WTC11 (cell line): ENCODE measurements at regions not wholly inside any gene's neighbourhood (a gene's known extent, or its start where the extent isn't known, plus 50 kb on each side); places are given as distances from the start of the nearest gene placed in this dataset.

Experiments used
- ATAC-seq: fragments of 200-7000 bp; cut with Tn5 transposase; 2 replicates; pipeline ENCODE4 v1.10.0; 2021; ENCODE audit warnings: mild to moderate bottlenecking, moderate library complexity
- CTCF ChIA-PET: fragments of 300-600 bp; sonication (Branson Sonifier 250); formaldehyde crosslinking; loops from one replicate; lab custom pipeline; 2021; ENCODE audit warnings: antibody characterized with exemption; lab: Charles Lee
- POLR2A ChIA-PET: fragments of 350-600 bp; sonication (Branson Sonifier 250); formaldehyde crosslinking; loops from one replicate; lab custom pipeline; 2021; ENCODE audit warnings: antibody characterized with exemption; lab: Charles Lee
- DNase-seq: peaks from one replicate; pipeline ENCODE4 v3.0.0; 2021; ENCODE audit warnings: low spot score
- H3K27ac Mint-ChIP-seq: 2 replicates; pipeline ENCODE4 v1.8.0; 2021; ENCODE audit warnings: mixed read lengths
- H3K27me3 Mint-ChIP-seq: 2 replicates; pipeline ENCODE4 v1.8.0; 2021; ENCODE audit warnings: low read depth, mild to moderate bottlenecking, moderate library complexity, mixed read lengths
- H3K36me3 Mint-ChIP-seq: 2 replicates; pipeline ENCODE4 v1.8.0; 2021; ENCODE audit warnings: mixed read lengths
- H3K4me1 Mint-ChIP-seq: 2 replicates; pipeline ENCODE4 v1.8.0; 2022; ENCODE audit warnings: mixed read lengths
- H3K4me3 Mint-ChIP-seq: 2 replicates; pipeline ENCODE4 v1.8.0; 2021; ENCODE audit warnings: mild to moderate bottlenecking, moderate library complexity, mixed read lengths
- H3K9me3 Mint-ChIP-seq: 2 replicates; pipeline ENCODE4 v1.8.0; 2021; ENCODE audit warnings: mixed read lengths
- AR ChIP-seq: fragments of 250-450 bp; sonication (Bioruptor Pico); IDR thresholded peaks from 2 replicates; pipeline ENCODE4 v1.9.0; 2021; ENCODE audit warnings: mild to moderate bottlenecking
- ATF2 ChIP-seq: sonication (generic); formaldehyde crosslinking; IDR thresholded peaks from 2 replicates; pipeline ENCODE4 v1.8.1; 2022; ENCODE audit warnings: low read depth, missing genetic modification reagents, borderline replicate concordance
- CREM ChIP-seq: sonication (generic); formaldehyde crosslinking; IDR thresholded peaks from 2 replicates; pipeline ENCODE4 v1.8.1; 2022; ENCODE audit warnings: mild to moderate bottlenecking, missing genetic modification reagents, moderate library complexity
- EMX1 ChIP-seq: fragments of 250-450 bp; sonication (Bioruptor Pico); IDR thresholded peaks from 2 replicates; pipeline ENCODE4 v1.8.0; 2021; ENCODE audit warnings: mild to moderate bottlenecking
- JAZF1 ChIP-seq: fragments of 250-450 bp; sonication (Bioruptor Pico); IDR thresholded peaks from 2 replicates; pipeline ENCODE4 v1.9.0; 2021; ENCODE audit warnings: moderate library complexity, mild to moderate bottlenecking, inconsistent platforms
- NR3C1 ChIP-seq: sonication (generic); formaldehyde crosslinking; conservative IDR thresholded peaks from 2 replicates; pipeline ENCODE4 v1.8.1; 2023; ENCODE audit warnings: low read depth, mild to moderate bottlenecking, missing genetic modification reagents
- PRRX2 ChIP-seq: fragments of 250-450 bp; sonication (Bioruptor Pico); IDR thresholded peaks from 2 replicates; pipeline ENCODE4 v1.8.0; 2021; ENCODE audit warnings: mild to moderate bottlenecking
- RELA ChIP-seq: sonication (generic); formaldehyde crosslinking; IDR thresholded peaks from 2 replicates; pipeline ENCODE4 v1.8.1; 2022; ENCODE audit warnings: missing genetic modification reagents, mild to moderate bottlenecking, borderline replicate concordance
- SOX15 ChIP-seq: fragments of 250-450 bp; sonication (Bioruptor Pico); IDR thresholded peaks from 2 replicates; pipeline ENCODE4 v1.9.0; 2021; ENCODE audit warnings: mild to moderate bottlenecking
- TEAD1 ChIP-seq: sonication (generic); formaldehyde crosslinking; IDR thresholded peaks from 2 replicates; pipeline ENCODE4 v1.8.0; 2022; ENCODE audit warnings: mild to moderate bottlenecking, missing genetic modification reagents
- ZNF121 ChIP-seq: sonication (generic); formaldehyde crosslinking; IDR thresholded peaks from 2 replicates; pipeline ENCODE4 v1.8.0; 2023; ENCODE audit warnings: missing genetic modification reagents
- ZNF232 ChIP-seq: sonication (generic); formaldehyde crosslinking; IDR thresholded peaks from 2 replicates; pipeline ENCODE4 v1.8.0; 2022; ENCODE audit warnings: mild to moderate bottlenecking, missing genetic modification reagents
- ZNF263 ChIP-seq: sonication (generic); formaldehyde crosslinking; IDR thresholded peaks from 2 replicates; pipeline ENCODE4 v1.8.1; 2022; ENCODE audit warnings: low read depth, mild to moderate bottlenecking, moderate library complexity, missing genetic modification reagents
- ZNF396 ChIP-seq: fragments of 250-450 bp; sonication (Bioruptor Pico); IDR thresholded peaks from 2 replicates; pipeline ENCODE4 v1.8.0; 2021; ENCODE audit warnings: mild to moderate bottlenecking, moderate library complexity, borderline replicate concordance
- ZNF416 ChIP-seq: fragments of 250-450 bp; sonication (Bioruptor Pico); IDR thresholded peaks from 2 replicates; pipeline ENCODE4 v1.9.0; 2021; ENCODE audit warnings: mild to moderate bottlenecking, inconsistent platforms
- ZNF423 ChIP-seq: fragments of 250-450 bp; sonication (Bioruptor Pico); IDR thresholded peaks from 2 replicates; pipeline ENCODE4 v2.1.2; 2022; ENCODE audit warnings: mild to moderate bottlenecking, moderate library complexity
- ZNF512 ChIP-seq: sonication (generic); formaldehyde crosslinking; IDR thresholded peaks from 2 replicates; pipeline ENCODE4 v1.8.1; 2022; ENCODE audit warnings: missing genetic modification reagents, borderline replicate concordance
- TF ChIP-seq, protein P1 (sequence below): fragments of 250-450 bp; sonication (Bioruptor Pico); IDR thresholded peaks from 2 replicates; pipeline ENCODE4 v1.9.0; 2021; ENCODE audit warnings: mild to moderate bottlenecking
- TF ChIP-seq, protein P2 (sequence below): sonication (generic); formaldehyde crosslinking; IDR thresholded peaks from 2 replicates; pipeline ENCODE4 v1.8.1; 2022; ENCODE audit warnings: mild to moderate bottlenecking, moderate library complexity, missing genetic modification reagents
- TF ChIP-seq, protein P3 (sequence below): sonication (generic); formaldehyde crosslinking; IDR thresholded peaks from 2 replicates; pipeline ENCODE4 v1.8.0; 2022; ENCODE audit warnings: mild to moderate bottlenecking, missing genetic modification reagents
- TF ChIP-seq, protein P4 (sequence below): sonication (generic); formaldehyde crosslinking; IDR thresholded peaks from 2 replicates; pipeline ENCODE4 v1.8.1; 2023; ENCODE audit warnings: mild to moderate bottlenecking, missing genetic modification reagents, moderate library complexity
- TF ChIP-seq, protein P5 (sequence below): sonication (generic); formaldehyde crosslinking; IDR thresholded peaks from 2 replicates; pipeline ENCODE4 v1.8.1; 2023; ENCODE audit warnings: mild to moderate bottlenecking, missing genetic modification reagents, moderate library complexity

GRCh38 chr2:147774805-147775204, 70.0 kb upstream of the ACVR2A start (continued):
- TF ChIP-seq ZNF396 (CRISPR knock-in tag) (no peak), NR3C1 (no peak), SOX15 (no peak)
- TF ChIP-seq, protein P1, sequence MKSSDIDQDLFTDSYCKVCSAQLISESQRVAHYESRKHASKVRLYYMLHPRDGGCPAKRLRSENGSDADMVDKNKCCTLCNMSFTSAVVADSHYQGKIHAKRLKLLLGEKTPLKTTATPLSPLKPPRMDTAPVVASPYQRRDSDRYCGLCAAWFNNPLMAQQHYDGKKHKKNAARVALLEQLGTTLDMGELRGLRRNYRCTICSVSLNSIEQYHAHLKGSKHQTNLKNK (CRISPR knock-in tag): no peak
- TF ChIP-seq, protein P2, sequence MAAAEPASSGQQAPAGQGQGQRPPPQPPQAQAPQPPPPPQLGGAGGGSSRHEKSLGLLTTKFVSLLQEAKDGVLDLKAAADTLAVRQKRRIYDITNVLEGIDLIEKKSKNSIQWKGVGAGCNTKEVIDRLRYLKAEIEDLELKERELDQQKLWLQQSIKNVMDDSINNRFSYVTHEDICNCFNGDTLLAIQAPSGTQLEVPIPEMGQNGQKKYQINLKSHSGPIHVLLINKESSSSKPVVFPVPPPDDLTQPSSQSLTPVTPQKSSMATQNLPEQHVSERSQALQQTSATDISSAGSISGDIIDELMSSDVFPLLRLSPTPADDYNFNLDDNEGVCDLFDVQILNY (CRISPR knock-in tag): no peak

DNA sequence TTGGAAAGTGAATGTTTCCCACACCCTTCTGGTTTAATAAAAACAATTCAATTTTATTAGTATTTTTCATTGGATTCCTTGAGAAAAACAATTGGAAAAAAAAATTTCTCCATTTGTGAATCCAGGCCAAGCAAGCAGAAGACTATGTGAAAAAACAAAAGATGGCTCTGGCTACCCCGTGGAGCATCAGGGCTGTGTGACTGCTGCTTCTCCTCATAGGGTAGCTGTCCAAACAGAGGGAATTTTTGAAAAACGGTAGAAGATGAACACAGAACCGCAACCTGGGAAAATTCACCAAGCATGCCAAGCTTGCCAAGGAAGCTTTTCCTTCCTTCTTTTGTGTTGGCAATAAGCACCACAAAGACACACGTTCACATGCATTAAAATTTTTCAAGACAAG, 71.3 kb upstream of the ACVR2A start:
- no peaks in the 10 kb centered on the region for H3K27me3 Mint-ChIP-seq
- ChIA-PET CTCF (interaction anchor here (1.5 kb wide), 1 partner anchor 442 kb away, joined by 6 read pairs; no protein-coding TSS in a partner anchor), POLR2A (no interaction called here)
- no peak overlapping the region for H3K27ac Mint-ChIP-seq
- no peak overlapping the region for H3K4me3 Mint-ChIP-seq
- H3K9me3 Mint-ChIP-seq: peaks cover 11% of the 10 kb centered on the region
- H3K36me3 Mint-ChIP-seq: no peaks in the 10 kb centered on the region
- peak; percentile 64 for ATAC-seq
- no peak for DNase-seq
- TF ChIP-seq ZNF232 (CRISPR knock-in tag): no peak
- TF ChIP-seq PRRX2: no peak
- TF ChIP-seq ZNF416 (CRISPR knock-in tag): no peak
- no peak for TF ChIP-seq TEAD1 (CRISPR knock-in tag)
- no peak for TF ChIP-seq CREM
- TF ChIP-seq ZNF121: no peak
- TF ChIP-seq, protein P3, sequence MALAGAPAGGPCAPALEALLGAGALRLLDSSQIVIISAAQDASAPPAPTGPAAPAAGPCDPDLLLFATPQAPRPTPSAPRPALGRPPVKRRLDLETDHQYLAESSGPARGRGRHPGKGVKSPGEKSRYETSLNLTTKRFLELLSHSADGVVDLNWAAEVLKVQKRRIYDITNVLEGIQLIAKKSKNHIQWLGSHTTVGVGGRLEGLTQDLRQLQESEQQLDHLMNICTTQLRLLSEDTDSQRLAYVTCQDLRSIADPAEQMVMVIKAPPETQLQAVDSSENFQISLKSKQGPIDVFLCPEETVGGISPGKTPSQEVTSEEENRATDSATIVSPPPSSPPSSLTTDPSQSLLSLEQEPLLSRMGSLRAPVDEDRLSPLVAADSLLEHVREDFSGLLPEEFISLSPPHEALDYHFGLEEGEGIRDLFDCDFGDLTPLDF (CRISPR knock-in tag): no peak
- peaks cover 14% of the 10 kb centered on the region for H3K4me1 Mint-ChIP-seq

DNA sequence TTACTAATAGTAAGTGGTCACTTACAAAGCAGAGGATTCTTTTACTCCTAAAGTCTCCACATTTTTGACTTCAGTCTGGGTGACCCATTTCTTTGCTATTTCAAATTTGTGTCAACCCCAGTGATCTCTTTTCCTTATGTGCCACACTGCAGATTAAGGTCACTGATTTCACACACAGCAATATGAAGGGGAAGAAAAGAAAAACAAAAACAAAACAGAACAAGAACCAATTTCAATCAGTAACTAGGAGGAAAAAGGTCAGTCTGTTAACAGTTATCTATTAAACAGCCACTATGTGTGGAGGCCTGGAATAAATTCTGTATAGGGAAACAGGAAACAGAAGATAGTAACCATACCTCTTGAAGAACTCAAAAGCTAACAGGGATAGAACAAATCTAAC, 72.0 kb upstream of the ACVR2A start:
- Mint-ChIP-seq H3K9me3 (peaks cover 15% of the 10 kb centered on the region), H3K27me3 (no peaks in the 10 kb centered on the region), H3K27ac (no peak overlapping the region), H3K4me1 (peaks cover 14% of the 10 kb centered on the region), H3K36me3 (0 out of 2 replicates have a peak, but pooled peaks cover 3% of the 10 kb centered on the region), H3K4me3 (no peak overlapping the region)
- POLR2A ChIA-PET: no interaction called here
- ATAC-seq (no peak), DNase-seq (no peak)
- CTCF ChIA-PET: no interaction called here
- TF ChIP-seq ZNF263 (no peak), ZNF423 (CRISPR knock-in tag) (no peak), JAZF1 (CRISPR knock-in tag) (no peak), ZNF396 (CRISPR knock-in tag) (no peak), ZNF121 (no peak), RELA (CRISPR knock-in tag) (no peak), EMX1 (CRISPR knock-in tag) (no peak), ATF2 (CRISPR knock-in tag) (no peak), ZNF512 (CRISPR knock-in tag) (no peak), AR (CRISPR knock-in tag) (no peak)
- TF ChIP-seq, protein P4, sequence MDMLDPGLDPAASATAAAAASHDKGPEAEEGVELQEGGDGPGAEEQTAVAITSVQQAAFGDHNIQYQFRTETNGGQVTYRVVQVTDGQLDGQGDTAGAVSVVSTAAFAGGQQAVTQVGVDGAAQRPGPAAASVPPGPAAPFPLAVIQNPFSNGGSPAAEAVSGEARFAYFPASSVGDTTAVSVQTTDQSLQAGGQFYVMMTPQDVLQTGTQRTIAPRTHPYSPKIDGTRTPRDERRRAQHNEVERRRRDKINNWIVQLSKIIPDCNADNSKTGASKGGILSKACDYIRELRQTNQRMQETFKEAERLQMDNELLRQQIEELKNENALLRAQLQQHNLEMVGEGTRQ: no peak
- TF ChIP-seq, protein P5, sequence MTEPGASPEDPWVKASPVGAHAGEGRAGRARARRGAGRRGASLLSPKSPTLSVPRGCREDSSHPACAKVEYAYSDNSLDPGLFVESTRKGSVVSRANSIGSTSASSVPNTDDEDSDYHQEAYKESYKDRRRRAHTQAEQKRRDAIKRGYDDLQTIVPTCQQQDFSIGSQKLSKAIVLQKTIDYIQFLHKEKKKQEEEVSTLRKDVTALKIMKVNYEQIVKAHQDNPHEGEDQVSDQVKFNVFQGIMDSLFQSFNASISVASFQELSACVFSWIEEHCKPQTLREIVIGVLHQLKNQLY: no peak
